HG03280 (cell line): ENCODE measurements at regions not wholly inside any gene's neighbourhood (a gene's known extent, or its start where the extent isn't known, plus 50 kb on each side); places are given as distances from the start of the nearest gene placed in this dataset.

Experiments
- ATAC-seq: cut with Tn5 transposase; IDR thresholded peaks from one replicate; pipeline ENCODE4 v1.9.1; 2021; ENCODE audit warnings: mild to moderate bottlenecking, moderate library complexity; ENCODE audit not compliant: unreplicated experiment

GRCh38 chr10:128973221-128973620, 493.8 kb upstream of the MGMT start:
- ATAC-seq, result no peak

GRCh38 chr10:128976856-128977255, 490.2 kb upstream of the MGMT start:
- no peak for ATAC-seq

GRCh38 chr10:128978211-128978610, 488.8 kb upstream of the MGMT start:
- no peak for ATAC-seq

- ATAC-seq, result no peak
Measured at GRCh38 chr10:128979405-128979804, 487.6 kb upstream of the MGMT start.

GRCh38 chr10:128981251-128981650, 485.8 kb upstream of the MGMT start:
- ATAC-seq, result no peak

- ATAC-seq, result no peak
Measured at GRCh38 chr10:128981881-128982615, 485.0 kb upstream of the MGMT start.

- no peak for ATAC-seq
Measured at GRCh38 chr10:128982616-128982915, 484.5 kb upstream of the MGMT start.

- ATAC-seq, result no peak
Measured at GRCh38 chr10:128985036-128985435, 482.0 kb upstream of the MGMT start.

- ATAC-seq, result no peak
Measured at GRCh38 chr10:128990986-128991385, 476.1 kb upstream of the MGMT start.

GRCh38 chr10:128992770-128993169, 474.3 kb upstream of the MGMT start:
- ATAC-seq, result no peak

GRCh38 chr10:128993443-128993842, 473.6 kb upstream of the MGMT start:
- ATAC-seq, result no peak

- no peak for ATAC-seq
Measured at GRCh38 chr10:128993911-128994538, 473.0 kb upstream of the MGMT start.

- no peak for ATAC-seq
Measured at GRCh38 chr10:128994598-128995143, 472.4 kb upstream of the MGMT start.

- ATAC-seq, result no peak
Measured at GRCh38 chr10:128995676-128996075, 471.4 kb upstream of the MGMT start.

- ATAC-seq, result no peak
Measured at GRCh38 chr10:128996092-128996491, 470.9 kb upstream of the MGMT start.

- no peak for ATAC-seq
Measured at GRCh38 chr10:128998101-128998805, 468.8 kb upstream of the MGMT start.

- ATAC-seq, result no peak
Measured at GRCh38 chr10:129004398-129004797, 462.6 kb upstream of the MGMT start.

- ATAC-seq, result no peak
Measured at GRCh38 chr10:129005080-129005479, 462.0 kb upstream of the MGMT start.

- ATAC-seq, result no peak
Measured at GRCh38 chr10:129005804-129006203, 461.2 kb upstream of the MGMT start.

- no peak for ATAC-seq
Measured at GRCh38 chr10:129018511-129018910, 448.5 kb upstream of the MGMT start.

GRCh38 chr10:129020651-129021330, 446.2 kb upstream of the MGMT start:
- no peak for ATAC-seq
